WERI-Rb-1 (cell line): ENCODE measurements at regions not wholly inside any gene's neighbourhood (a gene's known extent, or its start where the extent isn't known, plus 50 kb on each side); places are given as distances from the start of the nearest gene placed in this dataset.
A peak's percentile ranks its signal among the peaks of the same experiment; 100 is the strongest.
"Not testable (repeated sequence)": the region's sequence is repeated elsewhere in the genome, so short reads cannot be mapped to it uniquely, and the experiment has no call there.

Experiments used
- DNase-seq: peaks from one replicate; pipeline ENCODE4 v3.0.0-alpha.2; 2020
- H3K27ac ChIP-seq: fragments of 250-450 bp; sonication (Bioruptor Pico); 2 replicates; pipeline ENCODE4 v1.5.1; 2020; ENCODE audit warnings: mild to moderate bottlenecking, moderate library complexity
- H3K27me3 ChIP-seq: fragments of 250-450 bp; sonication (Bioruptor Pico); 2 replicates; pipeline ENCODE4 v1.5.1; 2021; ENCODE audit warnings: mild to moderate bottlenecking, low read depth, moderate library complexity; ENCODE audit not compliant: insufficient read depth, severe bottlenecking
- H3K36me3 ChIP-seq: fragments of 250-450 bp; sonication (Bioruptor Pico); 2 replicates; pipeline ENCODE4 v1.5.1; 2020; ENCODE audit warnings: mild to moderate bottlenecking, moderate library complexity
- H3K4me3 ChIP-seq: 2 replicates; pipeline ENCODE4 v1.5.1; 2011; ENCODE audit warnings: low read depth, mild to moderate bottlenecking, control low read depth, low read length
- H3K9me3 ChIP-seq: fragments of 250-450 bp; sonication (Bioruptor Pico); 2 replicates; pipeline ENCODE4 v1.5.1; 2021; ENCODE audit warnings: mild to moderate bottlenecking, moderate library complexity; ENCODE audit not compliant: severe bottlenecking
- TF ChIP-seq, protein P1 (sequence below): IDR thresholded peaks from 2 replicates; pipeline ENCODE4 v1.5.1; 2011; ENCODE audit warnings: low read depth, mild to moderate bottlenecking, control low read depth, inconsistent platforms, low read length

DNA sequence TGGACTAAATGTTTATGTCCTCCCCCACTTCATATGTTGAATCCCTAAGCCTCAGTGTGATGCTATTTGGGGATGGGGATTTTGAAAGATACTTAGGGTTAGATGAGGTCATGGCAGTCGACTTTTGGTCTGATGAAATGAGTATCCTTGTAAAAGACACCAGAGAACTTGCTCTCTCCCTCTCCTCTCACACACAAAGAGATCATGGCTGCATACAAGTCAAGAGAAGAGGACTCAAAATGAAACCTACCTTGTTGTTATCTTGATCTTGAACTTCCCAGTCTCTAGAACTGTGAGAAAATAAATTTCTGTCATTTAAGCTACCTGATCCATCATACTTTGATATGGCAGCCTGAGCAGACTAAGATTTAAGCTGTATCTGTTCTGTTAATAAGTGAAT is 144.0 kb upstream of the HAPLN1 start:
- H3K27ac ChIP-seq: no peak overlapping the region
- no peaks in the 10 kb centered on the region for H3K9me3 ChIP-seq
- no peak for DNase-seq
- H3K36me3 ChIP-seq: no peaks in the 10 kb centered on the region
- H3K27me3 ChIP-seq: no peaks in the 10 kb centered on the region
- no peak overlapping the region for H3K4me3 ChIP-seq
- TF ChIP-seq, protein P1, sequence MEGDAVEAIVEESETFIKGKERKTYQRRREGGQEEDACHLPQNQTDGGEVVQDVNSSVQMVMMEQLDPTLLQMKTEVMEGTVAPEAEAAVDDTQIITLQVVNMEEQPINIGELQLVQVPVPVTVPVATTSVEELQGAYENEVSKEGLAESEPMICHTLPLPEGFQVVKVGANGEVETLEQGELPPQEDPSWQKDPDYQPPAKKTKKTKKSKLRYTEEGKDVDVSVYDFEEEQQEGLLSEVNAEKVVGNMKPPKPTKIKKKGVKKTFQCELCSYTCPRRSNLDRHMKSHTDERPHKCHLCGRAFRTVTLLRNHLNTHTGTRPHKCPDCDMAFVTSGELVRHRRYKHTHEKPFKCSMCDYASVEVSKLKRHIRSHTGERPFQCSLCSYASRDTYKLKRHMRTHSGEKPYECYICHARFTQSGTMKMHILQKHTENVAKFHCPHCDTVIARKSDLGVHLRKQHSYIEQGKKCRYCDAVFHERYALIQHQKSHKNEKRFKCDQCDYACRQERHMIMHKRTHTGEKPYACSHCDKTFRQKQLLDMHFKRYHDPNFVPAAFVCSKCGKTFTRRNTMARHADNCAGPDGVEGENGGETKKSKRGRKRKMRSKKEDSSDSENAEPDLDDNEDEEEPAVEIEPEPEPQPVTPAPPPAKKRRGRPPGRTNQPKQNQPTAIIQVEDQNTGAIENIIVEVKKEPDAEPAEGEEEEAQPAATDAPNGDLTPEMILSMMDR: no peak

DNA sequence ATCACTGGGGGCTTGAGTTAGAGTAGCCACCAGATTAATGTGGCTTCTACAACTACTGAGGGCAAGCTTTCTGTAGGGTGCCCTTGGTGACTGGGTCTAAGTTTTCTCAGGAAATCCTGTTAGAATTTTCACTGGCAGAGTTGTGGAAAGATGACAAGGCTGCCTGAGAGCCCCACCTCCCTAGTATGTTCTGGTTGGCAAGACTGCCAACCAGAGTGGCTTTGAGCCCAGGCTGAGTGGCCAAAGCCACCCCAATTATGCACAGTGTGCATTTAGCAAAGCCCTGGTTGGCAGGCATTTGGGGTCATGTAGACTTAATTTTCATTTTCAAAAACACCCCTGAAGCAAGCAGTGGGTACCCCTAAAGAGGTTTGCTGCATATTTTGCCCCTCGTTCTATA is 136.7 kb upstream of the HAPLN1 start:
- H3K27me3 ChIP-seq: no peaks in the 10 kb centered on the region
- no peaks in the 10 kb centered on the region for H3K36me3 ChIP-seq
- no peak overlapping the region for H3K4me3 ChIP-seq
- no peak overlapping the region for H3K27ac ChIP-seq
- no peak for DNase-seq
- no peaks in the 10 kb centered on the region for H3K9me3 ChIP-seq
- TF ChIP-seq, protein P1: no peak

DNA sequence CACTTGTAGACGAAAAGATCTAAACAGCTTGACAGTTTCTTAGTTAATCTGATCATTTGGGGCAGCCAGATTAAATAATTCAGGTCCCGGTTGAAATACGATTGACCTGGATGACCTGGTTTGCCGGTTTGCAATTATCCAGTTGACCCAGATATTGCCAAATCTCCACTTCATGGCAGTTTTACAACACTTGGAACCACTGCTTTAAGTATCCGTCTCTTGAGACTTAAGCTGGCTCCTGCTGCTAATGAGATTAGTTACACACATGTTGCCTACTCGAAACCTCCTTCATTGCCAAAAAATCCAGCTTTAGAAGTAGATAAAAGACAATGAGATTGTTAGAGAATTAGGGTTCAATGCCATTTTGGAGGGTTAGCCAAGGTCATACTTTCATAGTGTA is 136.2 kb upstream of the HAPLN1 start:
- DNase-seq: peak; percentile 60
- H3K27me3 ChIP-seq: no peaks in the 10 kb centered on the region
- H3K27ac ChIP-seq: 0 out of 2 replicates have a peak overlapping the region, but pooled peaks have one; percentile 3
- TF ChIP-seq, protein P1: no peak
- no peak overlapping the region for H3K4me3 ChIP-seq
- H3K9me3 ChIP-seq: no peaks in the 10 kb centered on the region
- no peaks in the 10 kb centered on the region for H3K36me3 ChIP-seq

DNA sequence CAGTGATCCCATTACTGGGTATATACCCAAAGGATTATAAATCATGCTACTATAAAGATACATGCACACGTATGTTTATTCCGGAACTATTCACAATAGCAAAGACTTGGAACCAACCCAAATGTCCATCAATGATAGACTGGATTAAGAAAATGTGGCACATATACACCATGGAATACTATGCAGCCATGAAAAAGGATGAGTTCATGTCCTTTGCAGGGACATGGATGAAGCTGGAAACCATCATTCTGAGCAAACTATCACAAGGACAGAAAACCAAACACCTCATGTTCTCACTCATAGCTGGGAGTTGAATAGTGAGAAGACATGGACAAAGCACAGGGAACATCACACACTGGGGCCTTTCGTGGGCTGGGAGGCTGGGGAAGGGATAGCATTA is 129.8 kb upstream of the HAPLN1 start:
- H3K9me3 ChIP-seq, DNase-seq, H3K27me3 ChIP-seq, H3K4me3 ChIP-seq, H3K27ac ChIP-seq, H3K36me3 ChIP-seq: not testable (repeated sequence)

DNA sequence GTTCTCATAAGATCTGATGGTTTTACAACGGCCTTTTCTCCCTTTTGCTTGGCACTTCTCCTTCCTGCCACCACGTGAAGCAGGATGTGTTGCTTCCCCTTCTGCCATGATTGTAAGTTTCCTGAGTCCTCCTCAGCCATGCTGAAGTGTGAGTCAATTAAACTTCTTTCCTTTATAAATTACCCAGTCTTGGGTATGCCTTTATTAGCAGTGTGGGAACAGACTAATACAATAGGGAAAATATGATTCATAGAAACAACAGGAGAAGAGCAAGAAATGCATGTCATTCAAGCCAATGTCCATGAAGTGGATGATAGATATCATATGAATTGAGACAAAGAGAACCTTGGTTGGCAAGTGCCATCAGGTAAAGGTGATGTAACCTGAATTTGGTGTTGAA is 128.3 kb upstream of the HAPLN1 start:
- no peak overlapping the region for H3K4me3 ChIP-seq
- H3K36me3 ChIP-seq: no peaks in the 10 kb centered on the region
- TF ChIP-seq, protein P1: no peak

DNA sequence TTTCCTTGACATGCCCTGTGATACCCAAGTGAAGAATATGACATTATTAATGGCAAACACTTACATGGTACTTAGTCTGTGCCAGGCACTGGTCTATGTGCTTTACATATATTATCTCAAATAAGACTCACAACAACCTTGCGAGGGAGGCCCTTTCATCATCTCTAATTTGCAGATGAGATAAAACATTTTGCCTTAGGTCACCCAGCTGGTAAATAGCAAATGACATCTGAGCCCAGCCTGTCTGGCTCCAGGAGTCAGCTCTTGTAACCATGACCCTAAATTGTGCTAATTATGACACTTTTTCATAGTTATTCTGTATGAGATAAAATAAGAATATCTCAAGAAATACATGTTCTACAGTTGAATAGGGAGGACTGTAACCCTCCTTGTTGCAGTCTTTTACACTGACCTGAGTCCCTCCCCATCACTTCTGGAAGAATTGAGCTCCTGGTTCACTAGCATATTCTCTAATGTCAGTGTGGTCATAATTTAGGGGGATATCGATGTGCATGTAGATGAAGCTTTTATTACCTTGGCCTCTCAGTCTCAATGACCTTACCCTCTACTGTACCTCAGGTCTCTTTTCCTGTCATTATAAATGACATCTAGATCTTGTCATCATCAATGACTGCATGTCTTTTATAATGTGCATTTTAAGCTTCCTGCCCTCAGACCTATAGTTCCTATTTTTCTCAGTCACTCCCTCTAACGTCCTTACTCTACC is 126.1 kb upstream of the HAPLN1 start:
- TF ChIP-seq, protein P1: no peak
- H3K27ac ChIP-seq: no peak overlapping the region
- peaks cover 2% of the 10 kb centered on the region for H3K9me3 ChIP-seq
- no peaks in the 10 kb centered on the region for H3K27me3 ChIP-seq
- no peak for DNase-seq
- no peaks in the 10 kb centered on the region for H3K36me3 ChIP-seq
- H3K4me3 ChIP-seq: no peak overlapping the region

More for the DNA sequence above, 128.3 kb upstream of the HAPLN1 start:
- H3K27ac ChIP-seq: no peak overlapping the region
- H3K9me3 ChIP-seq: peaks cover 2% of the 10 kb centered on the region
- H3K27me3 ChIP-seq: no peaks in the 10 kb centered on the region
- no peak for DNase-seq
